GM12865 (cell line): ENCODE measurements at regions not wholly inside any gene's neighbourhood (a gene's known extent, or its start where the extent isn't known, plus 50 kb on each side); places are given as distances from the start of the nearest gene placed in this dataset.

Source experiments
- DNase-seq: peaks from one replicate; pipeline ENCODE4 v3.0.0; 2010; ENCODE audit warnings: low read depth
- H3K4me3 ChIP-seq: 2 replicates; pipeline ENCODE4 v1.5.1; 2011; ENCODE audit warnings: mild to moderate bottlenecking, low read depth, low read length, control low read depth
- TF ChIP-seq, protein P1 (sequence below): IDR thresholded peaks from 2 replicates; pipeline ENCODE4 v1.5.1; 2011; ENCODE audit warnings: low read length, control low read depth, low read depth, inconsistent platforms; ENCODE audit not compliant: insufficient read depth; ENCODE audit errors: missing control alignments

DNA sequence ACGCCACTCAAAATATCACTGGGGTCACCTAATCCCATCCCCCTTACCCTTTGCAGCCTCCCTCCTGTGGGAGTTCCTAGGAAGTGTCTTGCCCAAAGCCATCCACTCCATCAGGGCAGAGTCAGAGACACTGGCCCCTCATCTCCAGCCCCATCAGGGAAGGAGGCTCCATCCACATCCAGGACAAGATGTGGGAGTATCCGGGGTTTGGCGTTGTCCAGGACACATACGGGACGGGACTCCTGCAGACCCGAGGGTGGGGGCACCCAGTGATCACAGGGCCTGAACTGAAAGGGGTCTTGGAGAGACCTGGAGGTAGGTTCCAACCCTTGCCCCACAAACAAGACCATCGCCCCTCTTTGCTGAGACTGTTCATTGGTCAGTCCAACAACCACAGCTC lies 348.2 kb downstream of the MATN1 start:
- TF ChIP-seq, protein P1, sequence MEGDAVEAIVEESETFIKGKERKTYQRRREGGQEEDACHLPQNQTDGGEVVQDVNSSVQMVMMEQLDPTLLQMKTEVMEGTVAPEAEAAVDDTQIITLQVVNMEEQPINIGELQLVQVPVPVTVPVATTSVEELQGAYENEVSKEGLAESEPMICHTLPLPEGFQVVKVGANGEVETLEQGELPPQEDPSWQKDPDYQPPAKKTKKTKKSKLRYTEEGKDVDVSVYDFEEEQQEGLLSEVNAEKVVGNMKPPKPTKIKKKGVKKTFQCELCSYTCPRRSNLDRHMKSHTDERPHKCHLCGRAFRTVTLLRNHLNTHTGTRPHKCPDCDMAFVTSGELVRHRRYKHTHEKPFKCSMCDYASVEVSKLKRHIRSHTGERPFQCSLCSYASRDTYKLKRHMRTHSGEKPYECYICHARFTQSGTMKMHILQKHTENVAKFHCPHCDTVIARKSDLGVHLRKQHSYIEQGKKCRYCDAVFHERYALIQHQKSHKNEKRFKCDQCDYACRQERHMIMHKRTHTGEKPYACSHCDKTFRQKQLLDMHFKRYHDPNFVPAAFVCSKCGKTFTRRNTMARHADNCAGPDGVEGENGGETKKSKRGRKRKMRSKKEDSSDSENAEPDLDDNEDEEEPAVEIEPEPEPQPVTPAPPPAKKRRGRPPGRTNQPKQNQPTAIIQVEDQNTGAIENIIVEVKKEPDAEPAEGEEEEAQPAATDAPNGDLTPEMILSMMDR: no peak
- no peak for DNase-seq
- H3K4me3 ChIP-seq: no peak overlapping the region

DNA sequence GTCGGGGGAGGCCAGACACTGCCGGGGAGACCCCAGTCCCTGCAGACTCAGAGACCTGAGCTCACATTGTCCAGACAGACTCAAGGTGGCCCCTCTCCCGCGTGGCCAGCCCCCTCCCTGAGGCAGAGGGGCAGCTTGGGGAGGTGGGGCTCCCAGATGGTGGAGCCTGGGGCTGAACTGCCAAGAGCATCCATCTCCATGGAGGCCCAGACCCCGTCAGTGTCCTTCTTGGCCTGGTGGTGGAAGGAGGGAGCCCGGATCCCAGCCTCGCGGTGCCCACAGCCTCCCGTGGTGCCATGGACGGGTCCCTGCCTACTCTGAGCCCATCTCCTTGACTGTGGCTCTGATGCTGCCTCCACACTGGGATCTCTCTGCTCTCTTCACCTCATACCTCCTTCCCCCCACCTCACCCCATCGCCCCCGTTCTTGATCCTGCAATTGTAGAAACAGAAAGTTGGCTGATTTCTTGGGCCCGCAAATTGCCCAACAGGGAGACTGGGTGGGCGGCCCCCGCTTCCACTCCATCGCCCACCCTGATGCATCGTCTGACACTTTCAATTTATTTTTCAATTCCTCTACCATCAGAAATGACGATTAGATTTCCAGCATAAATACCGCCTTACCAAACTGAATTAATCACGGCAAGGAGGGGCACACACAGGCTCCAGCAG lies 348.9 kb downstream of the MATN1 start:
- TF ChIP-seq, protein P1: no peak
- no peak for DNase-seq
- H3K4me3 ChIP-seq: no peak overlapping the region

DNA sequence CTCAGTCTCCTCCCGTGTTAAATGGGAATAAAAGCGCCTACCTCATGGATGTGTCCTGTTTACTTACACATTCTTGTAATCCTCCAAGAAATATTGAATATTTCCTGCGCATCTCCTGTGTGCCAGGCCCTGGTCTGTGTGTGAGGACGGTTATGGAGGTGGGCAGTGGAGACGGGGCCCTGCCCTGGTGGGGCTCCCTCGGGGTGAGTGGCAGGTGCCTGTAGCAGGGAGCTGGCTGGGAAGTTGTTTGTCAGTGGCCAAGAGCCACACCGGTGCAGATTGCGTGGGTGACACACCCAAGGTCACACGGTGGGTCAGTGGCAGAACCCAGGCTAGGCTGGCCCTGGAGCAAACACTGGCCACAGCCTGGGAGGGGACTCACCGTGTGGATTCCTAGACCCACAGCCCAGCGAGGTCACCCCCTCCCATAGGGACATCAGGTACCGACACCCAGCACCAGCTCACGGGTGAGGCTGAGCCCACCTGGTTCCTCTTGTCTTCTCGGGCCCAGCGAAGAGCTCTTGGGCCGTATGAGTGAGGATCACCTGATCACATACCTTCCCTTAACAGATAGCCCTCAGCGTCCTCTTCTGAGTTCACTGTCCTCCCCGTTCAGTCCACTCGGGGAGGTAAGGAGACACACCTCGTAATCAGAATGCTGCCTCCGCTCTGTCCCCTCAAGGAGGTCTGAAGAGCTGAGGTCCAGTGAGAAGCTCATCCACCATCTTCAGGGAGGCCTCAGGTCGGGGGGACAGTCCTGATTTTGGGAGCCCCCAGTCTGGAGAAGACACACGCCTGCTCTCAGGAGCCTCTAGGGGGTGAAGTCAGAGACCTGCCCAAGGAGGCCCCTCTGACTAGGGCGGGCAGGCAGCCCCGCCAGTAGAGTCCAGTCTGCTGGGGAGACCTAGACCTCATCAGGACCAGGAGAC lies 349.6 kb downstream of the MATN1 start:
- TF ChIP-seq, protein P1: no peak
- no peak overlapping the region for H3K4me3 ChIP-seq
- DNase-seq: no peak

DNA sequence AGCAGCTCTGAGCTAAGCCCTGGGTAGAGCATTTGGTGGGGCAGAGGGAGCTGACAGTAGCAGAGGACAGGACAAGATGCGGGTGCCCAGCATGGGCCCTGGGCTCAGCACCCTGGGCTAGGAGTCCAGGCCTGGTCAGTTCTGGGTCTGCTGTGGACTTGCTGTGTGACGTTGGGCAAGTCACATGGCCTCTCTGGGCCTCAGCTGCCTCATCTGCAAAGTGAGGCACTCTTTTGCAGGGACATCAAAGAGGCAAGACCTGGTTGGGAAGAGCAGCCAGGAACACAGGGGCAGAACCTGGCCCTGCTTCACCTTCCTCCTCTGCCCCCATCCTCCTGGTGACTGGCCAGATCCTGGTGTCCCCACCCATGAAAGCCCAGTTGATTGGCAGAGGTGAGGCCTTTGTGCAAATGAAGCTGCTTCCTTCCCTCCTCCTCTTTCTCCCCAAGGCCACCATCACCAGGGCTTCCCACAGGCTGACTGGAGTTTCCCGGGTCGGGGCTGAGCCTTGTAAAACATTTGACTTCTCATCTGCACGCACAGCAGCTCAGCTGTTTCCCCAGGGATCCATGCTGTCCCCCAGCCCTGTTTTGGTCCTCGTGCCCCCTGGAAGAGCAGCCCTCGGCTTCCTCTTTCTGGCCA lies 350.5 kb downstream of the MATN1 start:
- no peak for DNase-seq
- no peak overlapping the region for H3K4me3 ChIP-seq
- TF ChIP-seq, protein P1: no peak

DNA sequence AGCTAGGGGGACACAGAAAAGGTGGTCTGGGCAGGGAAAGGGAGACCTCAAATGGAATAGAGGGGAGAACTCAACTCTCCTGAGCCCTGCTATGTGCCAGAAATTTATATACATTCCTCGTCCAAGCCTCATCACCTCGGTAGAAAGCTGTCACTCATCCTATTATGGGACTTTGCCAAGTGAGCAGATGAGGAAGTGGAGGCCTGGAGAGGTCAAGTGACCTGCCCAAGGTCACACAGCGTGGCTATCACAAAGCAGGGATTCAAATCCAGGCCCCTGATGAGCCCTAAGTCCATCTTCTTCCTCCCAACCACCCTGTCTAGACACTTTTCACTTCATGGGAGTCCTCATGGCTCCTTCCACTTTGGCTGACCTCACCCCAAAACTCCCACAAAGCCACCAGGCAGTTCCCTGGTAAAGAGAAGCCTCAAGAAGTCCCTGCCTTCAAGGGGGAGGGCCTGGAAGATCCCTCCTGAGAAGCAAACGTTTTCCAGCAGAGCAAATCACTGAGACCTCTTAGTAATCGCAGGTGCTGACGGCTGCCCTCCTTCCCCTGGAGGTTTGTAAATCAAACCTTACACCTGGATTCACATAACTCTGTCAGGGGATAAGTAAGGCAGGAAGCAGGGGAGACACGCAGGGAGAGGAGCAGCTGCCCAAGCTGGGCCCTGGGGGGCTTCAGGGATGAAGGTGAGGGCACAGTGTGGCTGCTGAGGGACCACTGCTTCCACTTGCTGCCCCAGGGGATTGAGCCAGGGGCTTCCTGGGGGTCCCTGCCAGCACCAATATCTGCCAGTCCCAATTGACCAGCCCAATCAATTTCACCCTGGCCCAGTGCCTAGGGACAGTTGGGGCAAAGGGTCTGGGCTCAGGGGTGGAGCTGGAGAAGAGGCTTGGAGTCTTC lies 351.2 kb downstream of the MATN1 start:
- no peak overlapping the region for H3K4me3 ChIP-seq
- no peak for DNase-seq
- TF ChIP-seq, protein P1: no peak

DNA sequence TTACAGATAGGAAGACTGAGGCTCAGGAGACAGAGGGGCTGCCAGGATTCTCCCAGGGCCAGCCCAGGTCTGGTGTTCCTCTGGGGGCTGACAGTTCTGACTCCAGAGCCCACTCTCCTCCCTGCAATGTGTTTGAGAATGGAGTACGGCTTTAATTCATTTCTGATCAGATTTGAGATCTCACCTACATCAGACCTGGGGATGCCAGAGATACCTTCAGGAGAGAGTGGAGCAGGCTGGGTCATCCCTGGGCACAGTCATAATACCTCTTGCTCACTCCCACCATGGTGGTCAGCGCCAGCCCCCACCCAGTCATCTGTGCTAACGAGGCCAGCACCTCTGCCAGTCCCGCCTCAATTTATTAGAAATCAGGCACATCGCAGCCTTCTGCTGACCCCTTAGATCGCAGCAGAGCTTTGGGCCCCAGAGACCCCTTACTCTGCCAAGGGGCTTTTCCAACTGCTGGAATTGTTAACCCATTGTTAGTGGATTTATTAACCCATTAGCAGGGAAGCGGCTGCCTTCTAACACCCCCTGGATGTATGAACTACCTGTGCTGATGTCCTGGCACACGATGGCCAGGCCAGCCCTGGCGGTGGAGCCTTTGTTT lies 352.1 kb downstream of the MATN1 start:
- no peak for DNase-seq
- TF ChIP-seq, protein P1: no peak

More for the DNA sequence above, 352.1 kb downstream of the MATN1 start:
- no peak overlapping the region for H3K4me3 ChIP-seq
